Hindlimb muscle (tissue), 1 donor: ENCODE measurements at regions not wholly inside any gene's neighbourhood (a gene's known extent, or its start where the extent isn't known, plus 50 kb on each side); places are given as distances from the start of the nearest gene placed in this dataset.
"Not testable (repeated sequence)": the region's sequence is repeated elsewhere in the genome, so short reads cannot be mapped to it uniquely, and the experiment has no call there.

Experiments used
- DNase-seq: peaks from one replicate; pipeline ENCODE4 v3.0.0-alpha.2; 2013

DNA sequence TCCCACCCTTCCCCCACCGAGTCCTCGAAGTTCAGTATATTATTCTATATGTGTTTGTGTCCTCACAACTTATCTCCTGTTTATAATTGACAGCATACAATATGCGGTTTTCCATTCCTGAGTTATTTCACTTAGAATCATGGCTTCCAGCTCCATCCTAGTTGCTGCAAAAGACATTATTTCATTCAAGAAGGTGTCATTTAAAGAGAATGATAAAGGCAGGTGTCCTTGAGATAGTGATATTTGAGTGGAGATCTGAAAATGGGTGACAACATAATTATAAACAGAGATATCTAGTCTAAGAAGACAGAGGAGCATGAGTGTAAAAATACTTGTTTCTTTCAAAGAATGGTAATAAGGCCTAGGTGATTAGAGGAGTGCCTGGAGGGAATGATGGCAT lies 876.8 kb downstream of the SLC6A15 start:
- DNase-seq: no peak

DNA sequence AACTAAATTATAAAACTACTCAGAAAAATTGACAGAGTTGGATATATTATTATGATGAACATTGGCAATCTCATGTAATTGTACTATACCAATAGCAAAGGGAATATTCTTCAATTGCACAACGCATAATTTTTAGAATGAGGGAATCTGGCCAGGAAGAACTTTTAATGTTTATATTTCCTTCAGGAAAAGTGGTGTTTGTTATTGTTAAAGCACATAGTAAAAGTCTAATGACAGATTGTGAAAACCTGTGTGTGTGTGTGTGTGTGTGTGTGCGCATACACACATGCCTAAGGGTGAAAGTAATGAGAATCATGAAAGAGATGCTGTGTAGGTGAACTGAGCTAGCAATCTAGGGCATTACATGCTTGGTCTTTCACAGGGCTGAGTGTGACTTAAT lies 877.7 kb downstream of the SLC6A15 start:
- no peak for DNase-seq

DNA sequence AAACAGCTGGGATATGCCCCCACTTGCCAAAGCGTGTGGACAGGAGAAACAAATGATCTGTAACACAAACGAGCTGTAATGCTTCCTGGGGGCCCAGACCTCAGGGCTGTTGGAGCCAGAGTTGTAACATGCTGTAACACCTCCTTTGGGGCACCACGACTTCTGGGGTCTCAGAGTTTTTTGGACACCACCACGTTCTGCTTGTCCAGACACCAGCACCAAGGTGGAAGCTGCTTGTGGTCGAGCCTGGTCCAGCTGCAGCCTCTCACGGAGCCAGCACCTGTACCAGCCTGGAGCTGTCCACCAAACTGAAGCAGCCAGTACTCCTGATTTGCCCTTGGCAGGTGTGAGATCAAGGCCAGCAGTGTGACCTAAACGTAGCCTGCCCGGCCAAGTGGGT lies 879.4 kb downstream of the SLC6A15 start:
- no peak for DNase-seq

DNA sequence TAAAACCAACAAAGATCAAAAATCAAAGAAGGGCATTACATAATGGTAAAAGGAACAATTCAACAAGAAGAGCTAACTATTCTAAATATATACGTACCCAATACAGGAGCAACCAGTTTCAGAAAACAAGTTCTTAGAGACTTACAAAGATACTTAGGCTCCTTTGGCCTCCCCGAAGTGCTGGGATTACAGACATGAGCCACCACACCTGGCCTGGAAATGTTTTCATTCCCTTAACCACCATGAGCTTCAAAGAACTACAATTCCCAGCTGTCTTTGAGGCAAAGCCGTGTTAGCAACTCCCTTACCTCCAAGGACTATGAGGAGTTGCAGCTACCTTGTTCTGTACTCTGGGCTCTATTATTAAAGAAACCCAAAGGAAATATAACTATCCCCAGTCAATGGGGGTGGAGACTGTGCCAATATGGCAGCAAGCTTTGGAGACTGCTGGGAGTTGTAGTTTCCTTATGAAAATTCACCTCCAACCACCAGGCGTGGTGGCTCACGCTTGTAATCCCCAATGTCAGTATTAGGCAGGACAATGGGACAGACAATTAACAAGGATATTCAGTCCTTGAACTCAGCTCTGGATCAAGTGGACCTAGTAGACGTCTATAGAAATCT lies 893.9 kb downstream of the SLC6A15 start:
- DNase-seq: not testable (repeated sequence)

DNA sequence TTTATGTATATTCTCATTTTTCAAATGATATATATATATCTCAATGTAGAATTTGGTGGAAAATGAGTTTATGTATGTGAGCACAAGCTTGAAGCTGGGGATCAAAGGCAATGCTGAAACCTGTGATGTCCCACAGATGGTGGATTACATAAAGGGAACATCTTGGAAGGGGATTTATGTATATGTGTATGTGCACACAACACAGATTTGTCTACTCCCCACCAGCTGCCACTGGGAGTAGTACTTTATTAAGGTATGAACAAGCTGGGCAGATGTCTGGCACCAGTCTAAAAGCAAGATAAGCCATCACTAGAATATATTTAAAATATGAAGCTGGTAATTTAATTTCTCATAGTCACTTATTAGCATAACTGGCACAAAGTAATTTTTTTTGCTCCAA lies 895.6 kb downstream of the SLC6A15 start:
- no peak for DNase-seq

DNA sequence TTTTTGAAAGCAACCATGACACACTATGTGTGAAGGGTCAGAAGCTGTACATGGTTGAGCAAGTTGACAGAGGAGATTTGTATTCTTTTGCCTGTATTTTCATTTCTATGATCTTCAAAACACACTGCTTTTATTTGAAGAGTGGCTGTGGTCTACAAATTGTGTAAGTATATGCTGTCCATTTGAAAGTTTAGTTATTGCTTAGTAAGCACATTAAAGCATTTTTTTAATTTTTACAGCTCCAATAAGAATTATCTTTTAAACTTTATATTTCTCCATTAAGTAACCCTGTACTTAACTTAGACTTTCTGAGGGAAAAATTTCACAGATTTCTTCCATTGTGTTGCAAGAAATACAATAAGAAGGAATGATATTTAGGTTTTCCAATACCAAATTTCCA lies 915.2 kb downstream of the SLC6A15 start:
- no peak for DNase-seq

DNA sequence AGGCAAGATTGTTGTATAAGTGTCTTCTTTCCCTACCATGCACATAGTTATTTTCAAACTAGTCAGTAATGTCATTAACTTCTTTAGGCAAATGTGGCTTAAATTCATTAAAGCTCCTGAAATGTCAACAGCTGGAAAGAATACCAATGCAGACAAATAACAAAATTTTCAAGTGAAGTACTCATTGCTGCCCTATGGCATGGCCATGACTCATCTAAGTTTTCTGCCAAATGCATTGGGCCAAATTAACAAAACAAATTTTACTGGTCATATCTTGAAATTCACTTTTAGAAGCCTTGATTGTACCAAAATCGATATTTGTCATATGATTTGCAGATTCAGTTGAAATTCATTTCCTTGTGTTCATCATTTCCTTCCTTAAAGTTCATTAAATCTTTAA lies 915.9 kb downstream of the SLC6A15 start:
- DNase-seq: no peak

DNA sequence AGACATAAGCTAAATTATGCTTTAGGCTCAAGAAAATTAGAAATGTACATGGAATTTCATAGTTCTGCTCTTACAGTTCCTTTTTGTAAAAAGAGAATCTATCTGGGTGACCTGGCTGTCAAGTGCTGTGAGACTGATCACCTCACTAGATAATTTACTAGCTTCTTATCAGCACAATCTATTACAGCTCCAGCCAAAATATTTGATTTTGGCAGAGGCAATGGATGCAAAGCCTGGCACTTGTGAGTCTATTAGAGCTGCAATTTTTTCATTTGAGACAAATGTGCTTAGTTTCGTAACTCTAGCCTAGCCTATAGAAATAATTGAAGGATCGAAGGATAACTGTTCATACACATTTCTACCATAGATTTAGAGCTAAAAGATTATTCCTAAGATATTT lies 927.5 kb downstream of the SLC6A15 start:
- peak; percentile 1 for DNase-seq

DNA sequence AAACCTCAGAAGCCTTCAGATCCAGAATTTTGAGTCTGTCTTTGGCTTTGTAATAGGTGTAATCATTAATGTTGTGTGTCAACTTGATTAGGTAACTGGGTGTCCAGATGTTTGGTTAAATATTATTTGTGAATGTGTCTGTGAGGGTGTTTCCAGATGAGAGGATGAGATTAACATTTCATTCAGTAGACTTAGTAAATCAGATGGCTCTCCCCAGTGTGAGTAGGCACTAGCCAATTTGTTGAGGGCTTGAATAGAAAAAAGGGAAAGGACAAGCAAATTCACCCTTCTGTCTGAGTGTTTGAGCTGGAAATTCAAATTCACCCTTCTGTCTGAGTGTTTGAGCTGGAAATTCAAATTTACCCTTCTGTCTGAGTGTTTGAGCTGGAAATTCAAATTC lies 932.2 kb downstream of the SLC6A15 start:
- DNase-seq: no peak

DNA sequence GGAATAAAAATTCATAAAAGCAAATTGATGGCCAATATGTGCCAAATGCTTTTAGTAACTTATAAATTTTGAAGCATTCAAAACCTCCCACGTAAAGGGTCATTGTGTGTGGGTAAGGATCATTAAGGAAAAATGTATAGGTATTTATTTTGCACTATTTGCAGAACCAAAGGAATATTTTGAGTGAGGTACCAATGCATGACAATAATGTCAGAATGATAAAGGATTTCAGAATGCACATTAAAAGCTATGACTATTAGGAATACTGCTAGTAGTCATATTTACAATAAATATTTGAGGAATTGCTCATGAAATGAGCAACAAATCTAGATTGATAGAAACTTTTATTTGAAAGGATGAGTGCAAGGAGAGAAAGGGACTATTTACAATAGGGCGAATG lies 932.8 kb downstream of the SLC6A15 start:
- DNase-seq: no peak

DNA sequence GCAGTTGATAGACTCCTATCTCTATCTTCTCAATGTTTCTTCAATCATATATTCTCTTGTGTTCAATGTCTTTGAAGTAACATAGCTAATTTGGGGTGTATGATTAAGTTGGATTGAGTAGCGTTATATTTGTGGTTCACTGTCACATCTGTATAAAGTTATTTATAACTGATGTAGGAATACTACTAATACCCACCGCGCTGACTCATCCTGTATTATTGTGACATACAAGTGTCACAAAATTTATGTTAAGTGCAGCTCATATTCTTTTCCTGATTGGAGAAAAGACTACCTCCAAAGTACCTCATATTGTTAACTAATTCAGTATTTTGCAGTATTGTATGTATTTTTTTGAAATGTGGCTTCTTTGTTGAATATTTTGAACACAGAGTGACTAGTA lies 940.8 kb downstream of the SLC6A15 start:
- DNase-seq: no peak

DNA sequence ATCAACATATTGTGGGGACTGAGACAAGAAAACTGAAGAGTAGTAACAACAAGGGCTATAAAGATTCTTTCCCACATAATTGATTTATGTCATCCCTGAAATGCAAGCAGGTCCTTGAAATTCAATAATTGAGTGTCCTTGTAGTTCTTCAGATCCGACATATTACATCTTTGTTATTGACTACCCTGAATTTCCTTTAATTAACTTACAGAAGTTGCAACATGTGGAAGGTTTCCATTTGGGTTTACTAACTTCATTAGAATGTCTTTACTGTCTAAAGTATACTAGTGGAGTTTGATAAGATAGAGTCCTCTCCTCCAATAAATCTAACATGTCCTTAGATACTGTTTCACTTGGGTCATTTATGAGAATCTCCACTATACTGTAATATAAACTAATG lies 951.8 kb downstream of the SLC6A15 start:
- DNase-seq: no peak

DNA sequence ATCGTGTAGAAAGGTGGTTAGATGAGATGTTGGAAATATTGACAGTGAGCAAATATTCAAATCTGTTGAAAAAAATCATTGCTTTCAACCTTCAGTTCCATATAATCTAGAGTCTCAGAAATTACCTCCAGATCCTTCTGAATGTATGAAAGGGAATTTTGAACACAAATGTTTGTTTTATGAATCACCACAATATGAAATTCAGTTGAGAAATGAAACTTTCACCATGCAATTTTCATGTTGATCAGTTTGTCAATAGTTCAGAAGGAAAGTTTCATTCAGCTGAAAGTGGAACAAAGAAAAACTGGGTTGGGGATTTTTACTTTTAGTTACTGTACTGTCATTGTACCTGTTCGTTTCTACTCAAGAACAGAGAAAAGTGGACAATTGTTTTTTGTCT lies 953.6 kb downstream of the SLC6A15 start:
- no peak for DNase-seq

DNA sequence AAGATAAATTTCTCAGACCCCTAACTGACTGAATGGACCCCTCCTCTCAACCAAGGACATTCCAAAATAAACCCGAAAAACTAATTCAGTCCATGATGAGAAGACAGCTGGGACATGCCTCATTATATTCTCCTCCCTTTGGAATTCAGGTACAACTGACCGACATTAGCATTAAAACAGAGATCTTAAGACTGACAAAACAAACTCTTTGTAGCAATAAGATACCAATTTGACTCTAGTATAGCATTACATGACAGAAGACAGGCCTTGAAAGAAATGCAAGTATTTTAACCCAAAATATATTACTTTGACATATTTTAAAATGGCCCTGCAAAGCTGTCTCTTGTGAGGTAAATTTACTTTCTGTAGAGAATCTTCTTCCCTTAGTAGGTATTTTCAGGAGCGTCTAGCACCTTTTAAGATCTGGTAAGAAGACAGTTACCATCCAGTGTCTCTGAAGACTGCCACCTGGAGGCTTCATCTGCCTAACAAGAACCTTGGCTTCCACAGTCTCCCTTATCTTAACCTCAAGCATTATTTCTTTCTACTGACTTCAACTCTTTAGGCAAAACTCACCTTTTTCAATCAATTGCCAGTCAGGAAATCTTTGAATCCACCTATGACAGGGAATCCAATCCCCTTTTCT lies 957.5 kb downstream of the SLC6A15 start:
- DNase-seq: no peak

DNA sequence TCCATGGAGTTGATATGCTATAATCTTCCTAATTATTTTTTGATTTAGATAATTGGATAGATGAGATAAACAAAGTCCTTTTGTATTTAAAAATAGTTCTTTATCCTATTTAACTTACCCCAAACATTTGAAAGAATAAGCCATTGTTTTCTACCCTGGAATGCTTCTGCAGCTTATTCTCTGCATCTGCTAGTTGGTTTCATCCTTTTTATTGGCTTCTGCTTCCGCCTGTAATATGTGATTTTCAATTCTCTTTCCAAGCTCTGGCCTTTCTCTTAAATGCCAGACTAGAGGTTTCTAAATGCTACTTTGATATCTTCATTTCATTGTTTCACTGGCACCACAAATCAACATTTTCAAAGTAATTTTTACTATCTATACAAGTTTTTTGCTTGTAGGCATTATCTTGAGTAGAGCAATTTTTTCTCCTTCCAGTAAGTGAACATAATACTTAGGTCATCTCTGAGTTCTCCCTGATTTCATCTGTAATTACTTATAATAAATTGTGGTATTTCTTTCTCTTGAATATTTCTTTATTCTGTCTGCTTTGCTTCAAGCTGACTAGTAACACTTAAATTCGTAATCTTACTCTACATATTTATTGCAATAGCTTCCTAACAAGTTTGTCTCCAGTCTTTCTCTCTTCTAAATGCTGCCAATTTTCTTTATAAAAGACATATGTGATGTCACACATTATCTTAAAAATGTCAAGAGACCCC lies 958.4 kb downstream of the SLC6A15 start:
- DNase-seq: no peak

DNA sequence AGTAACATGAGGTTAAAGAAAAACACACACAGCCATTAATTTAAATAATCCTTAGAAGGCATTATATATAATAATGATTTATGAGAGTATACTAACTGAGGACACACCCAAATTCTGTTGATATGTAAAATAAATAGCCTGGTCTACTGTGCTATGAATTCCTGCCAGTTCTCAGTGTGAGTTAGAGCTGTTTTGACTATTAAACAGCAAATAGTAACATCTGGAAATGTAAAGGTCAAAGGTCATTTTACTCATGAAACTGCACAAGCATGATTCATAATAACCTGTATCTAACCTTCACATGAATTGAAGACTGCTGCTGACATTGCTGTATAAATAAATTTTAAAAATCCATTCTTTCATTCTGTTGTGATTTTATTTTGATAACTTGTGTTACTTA lies 966.7 kb downstream of the SLC6A15 start:
- peak; percentile 2 for DNase-seq

DNA sequence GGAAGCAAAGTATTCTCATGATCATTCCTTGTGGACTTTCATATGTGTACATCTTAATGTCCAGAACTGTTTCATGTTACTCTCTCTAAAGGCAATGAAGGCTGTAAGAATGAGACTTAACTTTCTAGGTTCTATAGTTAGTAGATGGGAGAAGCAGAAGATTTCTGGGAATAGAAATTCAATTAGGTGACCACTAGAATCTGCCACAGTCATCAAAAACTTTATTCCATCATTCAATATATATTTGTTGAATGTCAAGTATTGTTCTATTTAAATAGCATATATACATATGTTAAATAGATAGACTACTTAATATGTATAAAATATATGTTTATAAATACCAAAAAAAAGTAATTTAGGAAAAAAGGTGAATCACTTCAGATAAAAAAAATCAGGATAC lies 972.9 kb downstream of the SLC6A15 start:
- DNase-seq: no peak

DNA sequence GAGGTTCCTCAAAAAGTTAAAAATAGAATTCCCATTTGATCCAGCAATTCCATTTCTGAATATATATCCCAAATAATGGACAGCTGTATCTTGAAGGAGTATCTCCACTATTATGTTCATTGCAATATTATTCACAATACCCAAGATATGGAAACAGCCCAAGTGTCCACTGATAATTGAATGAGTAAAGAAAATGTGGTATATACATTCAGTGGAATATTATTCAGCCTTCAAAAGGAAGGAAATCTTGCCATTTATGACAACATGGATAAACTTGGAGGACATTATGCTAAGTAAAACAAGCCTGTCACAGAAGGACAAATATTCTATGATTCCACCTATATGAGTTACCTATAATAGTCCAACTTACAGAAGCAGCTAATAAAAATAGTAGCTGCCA lies 979.0 kb downstream of the SLC6A15 start:
- no peak for DNase-seq

DNA sequence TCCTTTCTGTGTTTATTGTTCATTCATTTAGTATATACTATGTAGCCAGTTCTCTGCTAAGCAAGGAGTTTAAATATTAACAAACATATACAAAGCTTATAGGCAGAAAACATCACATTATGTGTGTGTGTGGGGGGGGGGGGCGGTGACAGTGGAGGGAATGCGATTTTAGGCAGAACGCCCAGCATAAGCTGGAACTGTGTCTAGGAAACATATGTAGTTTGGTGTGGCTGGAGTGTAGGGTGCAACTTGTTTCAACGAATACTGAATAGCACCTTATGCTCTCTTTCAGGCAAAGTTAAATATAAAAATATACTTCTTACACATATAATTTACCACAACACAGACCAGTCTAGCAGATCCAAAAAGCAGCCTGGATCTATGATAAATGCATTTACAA lies 980.6 kb downstream of the SLC6A15 start:
- no peak for DNase-seq

DNA sequence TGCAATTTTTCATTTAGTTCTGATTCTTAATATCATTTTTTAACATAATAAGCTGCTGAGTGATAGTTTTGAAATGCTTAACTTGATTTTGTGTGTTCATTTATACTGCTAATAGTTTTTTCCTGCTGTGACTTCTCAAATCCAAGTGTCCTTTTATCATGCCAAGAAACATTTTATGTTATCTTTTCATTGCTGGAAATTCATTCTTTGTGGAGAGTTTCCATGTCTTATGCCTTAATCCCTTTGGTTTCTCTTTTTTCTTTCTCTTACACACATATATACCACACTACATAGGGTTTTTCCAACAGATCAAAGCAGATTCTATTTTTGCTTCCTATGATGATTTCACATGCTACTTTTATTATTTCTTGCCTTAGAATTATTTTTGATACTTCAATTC lies 981.1 kb downstream of the SLC6A15 start:
- no peak for DNase-seq

DNA sequence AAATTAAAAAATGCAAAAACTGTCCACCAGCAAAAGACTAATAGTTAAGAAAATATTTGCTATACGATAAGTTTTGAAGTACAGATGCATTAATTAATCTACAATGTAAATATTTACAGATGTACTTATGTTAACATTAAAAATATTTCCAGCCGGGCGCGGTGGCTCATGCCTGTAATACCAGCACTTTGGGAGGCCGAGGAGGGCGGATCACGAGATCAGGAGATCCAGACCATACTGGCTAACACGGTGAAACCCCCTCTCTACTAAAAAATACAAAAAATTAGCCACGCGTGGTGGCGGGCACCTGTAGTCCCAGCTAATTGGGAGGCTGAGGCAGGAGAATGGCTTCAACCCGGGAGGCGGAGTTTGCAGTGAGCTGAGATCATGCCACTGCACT lies 982.8 kb downstream of the SLC6A15 start:
- DNase-seq: not testable (repeated sequence)

DNA sequence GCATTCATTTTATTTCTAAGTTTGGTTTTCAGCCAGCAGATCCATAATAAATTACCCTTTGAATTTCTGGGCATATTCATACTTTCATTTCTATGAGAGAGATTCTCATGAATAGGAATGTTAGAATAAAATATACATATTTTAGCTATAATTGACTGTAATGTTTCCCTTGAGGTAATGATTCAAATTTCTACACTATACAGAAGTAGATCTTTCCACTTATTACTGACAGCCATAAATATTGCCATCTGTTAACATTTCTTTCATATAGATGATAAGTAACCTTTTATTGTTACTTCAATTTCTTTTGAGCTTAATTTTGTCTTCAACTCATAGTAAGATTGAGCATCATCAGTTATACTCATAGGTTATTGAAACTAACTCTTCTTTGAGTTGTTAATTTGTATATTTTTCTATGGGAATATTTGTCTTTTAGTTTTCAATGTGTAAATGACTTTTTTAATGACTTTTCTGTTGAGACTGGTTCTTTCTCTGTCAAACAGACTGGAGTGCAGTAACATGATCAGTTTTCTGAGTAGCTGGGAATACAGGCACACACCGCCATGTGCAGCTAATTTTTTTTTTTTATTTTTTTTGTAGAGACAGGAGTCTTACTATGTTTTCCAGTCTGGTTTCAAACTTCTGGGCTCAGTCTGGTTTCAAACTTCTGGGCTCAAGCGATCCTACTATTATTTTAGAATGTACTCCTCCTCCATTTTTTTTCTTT lies 991.6 kb downstream of the SLC6A15 start:
- DNase-seq: no peak

DNA sequence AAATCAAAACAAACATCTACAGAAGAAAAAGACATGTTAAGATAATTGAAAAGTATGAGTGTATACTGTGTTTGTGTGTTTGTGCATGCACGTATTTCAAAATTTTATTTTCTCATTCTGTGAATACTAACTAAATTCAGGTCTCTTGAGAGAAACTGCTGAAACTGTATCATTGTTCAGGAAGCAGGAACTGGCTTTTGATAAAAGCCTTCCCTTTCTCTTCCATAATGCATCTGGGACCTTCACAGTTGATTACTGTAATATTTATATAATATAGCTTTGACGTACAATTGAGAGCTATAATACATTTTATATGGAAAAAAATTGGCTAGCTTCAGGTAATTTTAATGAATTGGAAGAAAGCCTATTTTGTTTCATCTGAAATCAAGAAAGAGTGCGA lies 993.5 kb downstream of the SLC6A15 start:
- no peak for DNase-seq

DNA sequence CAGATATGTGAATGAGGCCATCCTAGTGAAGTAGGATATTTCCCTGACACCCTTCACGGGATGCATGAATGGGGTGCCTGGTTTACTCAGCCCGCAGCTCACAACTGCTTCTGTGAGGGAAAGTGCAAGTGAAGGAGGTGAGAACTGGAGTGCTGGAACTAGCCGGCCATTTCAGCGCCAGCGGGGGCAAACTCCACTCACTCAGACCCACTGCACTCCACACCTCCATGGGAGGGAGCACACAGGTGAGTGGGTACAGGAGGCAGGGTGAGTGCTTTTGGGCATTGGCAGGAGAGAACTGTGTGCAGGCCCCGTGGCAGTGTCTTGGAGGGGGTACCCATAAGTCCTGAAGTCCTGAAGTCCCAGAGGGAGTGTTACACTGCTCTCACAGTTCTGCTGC lies 1008.4 kb downstream of the SLC6A15 start:
- DNase-seq: no peak
